ENCODE measurements at regions not wholly inside any gene's neighbourhood (a gene's known extent, or its start where the extent isn't known, plus 50 kb on each side); places are given as distances from the start of the nearest gene placed in this dataset.

- intact Hi-C loops (cut with micrococcal nuclease), result no loop called here
- TF ChIP-seq, protein P1, sequence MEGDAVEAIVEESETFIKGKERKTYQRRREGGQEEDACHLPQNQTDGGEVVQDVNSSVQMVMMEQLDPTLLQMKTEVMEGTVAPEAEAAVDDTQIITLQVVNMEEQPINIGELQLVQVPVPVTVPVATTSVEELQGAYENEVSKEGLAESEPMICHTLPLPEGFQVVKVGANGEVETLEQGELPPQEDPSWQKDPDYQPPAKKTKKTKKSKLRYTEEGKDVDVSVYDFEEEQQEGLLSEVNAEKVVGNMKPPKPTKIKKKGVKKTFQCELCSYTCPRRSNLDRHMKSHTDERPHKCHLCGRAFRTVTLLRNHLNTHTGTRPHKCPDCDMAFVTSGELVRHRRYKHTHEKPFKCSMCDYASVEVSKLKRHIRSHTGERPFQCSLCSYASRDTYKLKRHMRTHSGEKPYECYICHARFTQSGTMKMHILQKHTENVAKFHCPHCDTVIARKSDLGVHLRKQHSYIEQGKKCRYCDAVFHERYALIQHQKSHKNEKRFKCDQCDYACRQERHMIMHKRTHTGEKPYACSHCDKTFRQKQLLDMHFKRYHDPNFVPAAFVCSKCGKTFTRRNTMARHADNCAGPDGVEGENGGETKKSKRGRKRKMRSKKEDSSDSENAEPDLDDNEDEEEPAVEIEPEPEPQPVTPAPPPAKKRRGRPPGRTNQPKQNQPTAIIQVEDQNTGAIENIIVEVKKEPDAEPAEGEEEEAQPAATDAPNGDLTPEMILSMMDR (IDR thresholded peaks at IDR 0.05), result no peak
- Histone ChIP-seq H2AFZ (ENCODE audit: insufficient read depth, low read depth, low read length, poor library complexity, severe bottlenecking) (no peak overlapping the region), H3K79me2 (ENCODE audit: insufficient read depth, low read length) (no peaks in the 10 kb centered on the region), H3K9me3 (replicated peaks in 1 of 2; ENCODE audit: control insufficient read depth in 1 of 2, insufficient read depth in 1 of 2, low read length in 2 of 2) (no peaks in the 10 kb centered on the region), H3K4me1 (ENCODE audit: control insufficient read depth in 1 of 2, insufficient read depth in 2 of 2, low read length in 2 of 2) (no peaks in the 10 kb centered on the region), H3K36me3 (replicated peaks in 1 of 2; ENCODE audit: control insufficient read depth in 1 of 2, insufficient read depth in 2 of 2, low read length in 2 of 2) (no peaks in the 10 kb centered on the region), H3K27ac (ENCODE audit: low read depth in 1 of 2, low read length in 2 of 2) (no peak overlapping the region), H3K4me2 (replicated peaks; ENCODE audit: extremely low read depth, low read length, poor library complexity, severe bottlenecking) (no peak overlapping the region), H4K20me1 (ENCODE audit: insufficient read depth, low read length) (no peaks in the 10 kb centered on the region), H3K9ac (ENCODE audit: insufficient read depth, low read length, poor library complexity, severe bottlenecking) (no peak overlapping the region), H3K4me3 (replicated peaks in 1 of 3; ENCODE audit: low read depth in 2 of 3, low read length in 3 of 3) (no peak overlapping the region), H3K27me3 (ENCODE audit: control insufficient read depth in 2 of 2, insufficient read depth in 2 of 2, low read length in 2 of 2) (no peaks in the 10 kb centered on the region)
- no peak overlapping the region for H3K27ac Mint-ChIP-seq
- no peaks in the 10 kb centered on the region for H3K36me3 Mint-ChIP-seq
- DNase-seq, result no peak
- H3K27me3 Mint-ChIP-seq (ENCODE audit: low read depth in 3 of 3), result no peaks in the 10 kb centered on the region
- WGBS (ENCODE audit: insufficient coverage), result no CpG with 5 or more reads among the region's 1 CpG
- peaks cover 0 to 6% (median 1%) of the 10 kb centered on the region in 7 donors for H3K9me3 Mint-ChIP-seq
- H3K4me3 Mint-ChIP-seq, result no peak overlapping the region
- H3K4me1 Mint-ChIP-seq, result no peaks in the 10 kb centered on the region
These were observed 222.8 kb downstream of the TRAM1L1 start for GRCh38 chr4:116862592-116862991.

DNA sequence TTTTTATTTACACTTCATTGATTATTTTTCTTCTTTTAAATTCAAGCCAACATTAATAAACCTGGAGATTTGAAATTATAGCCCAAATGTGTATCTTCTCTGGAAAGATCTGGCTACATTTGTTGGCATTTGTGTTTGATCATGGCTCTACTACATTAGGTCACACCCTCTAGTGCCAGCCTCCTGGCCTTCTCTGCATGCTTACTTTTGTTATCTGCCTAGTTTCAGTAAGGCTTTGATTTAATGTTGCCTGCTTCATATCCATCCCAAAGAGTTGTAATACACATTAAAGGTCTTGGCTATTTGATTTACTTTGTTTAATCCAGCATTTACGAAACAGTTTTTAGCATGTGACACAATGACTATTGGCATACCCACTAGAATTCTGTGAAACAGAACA, 224.5 kb downstream of the TRAM1L1 start:
- WGBS (ENCODE audit: insufficient coverage), result no CpG with 5 or more reads among the region's 1 CpG
- H3K4me1 Mint-ChIP-seq, result no peaks in the 10 kb centered on the region
- Histone ChIP-seq H3K9me3 (replicated peaks in 1 of 2; ENCODE audit: control insufficient read depth in 1 of 2, insufficient read depth in 1 of 2, low read length in 2 of 2) (no peaks in the 10 kb centered on the region), H4K20me1 (ENCODE audit: insufficient read depth, low read length) (no peaks in the 10 kb centered on the region), H3K36me3 (replicated peaks in 1 of 2; ENCODE audit: control insufficient read depth in 1 of 2, insufficient read depth in 2 of 2, low read length in 2 of 2) (no peaks in the 10 kb centered on the region), H3K9ac (ENCODE audit: insufficient read depth, low read length, poor library complexity, severe bottlenecking) (no peak overlapping the region), H2AFZ (ENCODE audit: insufficient read depth, low read depth, low read length, poor library complexity, severe bottlenecking) (no peak overlapping the region), H3K79me2 (ENCODE audit: insufficient read depth, low read length) (no peaks in the 10 kb centered on the region), H3K27me3 (ENCODE audit: control insufficient read depth in 2 of 2, insufficient read depth in 2 of 2, low read length in 2 of 2) (no peaks in the 10 kb centered on the region), H3K4me2 (replicated peaks; ENCODE audit: extremely low read depth, low read length, poor library complexity, severe bottlenecking) (no peak overlapping the region), H3K27ac (ENCODE audit: low read depth in 1 of 2, low read length in 2 of 2) (no peak overlapping the region), H3K4me1 (ENCODE audit: control insufficient read depth in 1 of 2, insufficient read depth in 2 of 2, low read length in 2 of 2) (no peaks in the 10 kb centered on the region), H3K4me3 (replicated peaks in 1 of 3; ENCODE audit: low read depth in 2 of 3, low read length in 3 of 3) (no peak overlapping the region)
- H3K27ac Mint-ChIP-seq, result no peak overlapping the region
- no peak overlapping the region for H3K4me3 Mint-ChIP-seq
- no peaks in the 10 kb centered on the region for H3K36me3 Mint-ChIP-seq
- no peak for DNase-seq
- TF ChIP-seq, protein P1 (IDR thresholded peaks at IDR 0.05), result no peak
- no peaks in the 10 kb centered on the region for H3K27me3 Mint-ChIP-seq (ENCODE audit: low read depth in 3 of 3)
- intact Hi-C loops (cut with micrococcal nuclease), result no loop called here
- peaks cover 0 to 5% (median 0%) of the 10 kb centered on the region in 7 donors for H3K9me3 Mint-ChIP-seq

Data from CD14-positive monocyte (primary cell).